ENCODE measurements at regions not wholly inside any gene's neighbourhood (a gene's known extent, or its start where the extent isn't known, plus 50 kb on each side); places are given as distances from the start of the nearest gene placed in this dataset.
A peak's percentile ranks its signal among the peaks of the same experiment; 100 is the strongest.
"Not testable (repeated sequence)": the region's sequence is repeated elsewhere in the genome, so short reads cannot be mapped to it uniquely, and the experiment has no call there.

DNA sequence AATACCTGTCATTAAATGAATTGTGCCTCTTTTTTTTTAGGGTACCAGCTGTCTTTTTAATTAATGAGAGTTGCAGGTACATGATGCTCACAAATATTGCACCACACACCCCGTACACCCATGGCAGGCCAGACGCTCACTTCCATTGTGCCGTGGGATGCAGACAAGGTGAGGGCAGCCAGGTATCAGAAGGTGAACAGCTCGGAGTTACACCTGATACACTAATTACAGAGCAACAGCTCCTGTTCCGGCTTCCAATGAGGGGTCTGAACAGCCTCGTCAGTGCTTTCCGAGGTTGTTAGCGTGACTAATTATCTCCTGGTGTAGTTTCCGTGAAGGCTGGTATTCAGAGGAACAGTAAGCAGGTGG lies 442.8 kb downstream of the ZNF516 start:
- intact Hi-C loops (cut with micrococcal nuclease), result no loop called here
- DNase-seq, result no peak
- H3K27me3 Mint-ChIP-seq, result no peaks in the 10 kb centered on the region
- H3K27ac Mint-ChIP-seq, result no peak overlapping the region
- no peak overlapping the region for H3K4me3 Mint-ChIP-seq
- no peaks in the 10 kb centered on the region for H3K36me3 Mint-ChIP-seq (ENCODE audit: low read depth)
- no peaks in the 10 kb centered on the region for H3K9me3 Mint-ChIP-seq
- H3K4me1 Mint-ChIP-seq, result no peaks in the 10 kb centered on the region

DNA sequence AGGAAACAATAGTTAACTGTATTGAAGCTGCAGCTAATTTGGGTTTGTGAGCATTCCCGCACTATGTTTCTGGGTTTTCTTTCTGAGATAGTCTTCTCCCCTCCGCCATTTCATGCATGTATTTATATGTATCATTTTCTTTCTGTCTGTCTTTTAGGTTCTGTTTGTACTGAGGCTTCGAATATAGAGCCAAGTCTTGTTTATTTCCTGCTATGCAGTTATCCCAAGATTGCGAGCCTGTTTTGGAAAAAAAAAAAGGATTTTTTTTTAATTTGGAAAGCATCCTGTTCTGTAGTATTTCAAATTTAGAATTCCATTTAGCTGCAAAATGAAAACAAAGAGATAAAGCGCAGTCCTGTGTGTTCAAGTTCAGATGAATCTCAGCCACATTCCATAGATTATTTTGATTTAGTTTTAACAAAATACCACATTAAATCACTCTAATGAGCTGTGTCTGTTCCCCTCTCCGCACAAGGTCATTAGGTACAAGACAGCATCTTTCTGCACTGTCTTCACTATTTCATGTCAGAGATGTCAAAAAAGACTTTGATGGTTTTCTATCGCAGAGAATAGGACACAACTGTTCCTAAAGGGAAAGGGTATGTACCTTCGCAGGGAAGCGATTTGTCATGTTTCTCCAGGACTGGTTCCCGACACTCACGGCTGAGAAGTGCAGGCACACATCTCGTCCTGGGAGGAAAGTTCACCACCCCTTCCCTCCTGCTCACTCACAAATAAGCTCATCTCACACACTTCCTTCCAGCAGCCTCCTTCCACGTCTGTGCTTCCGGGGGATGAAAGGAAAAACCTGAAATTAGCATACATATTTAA lies 443.4 kb downstream of the ZNF516 start:
- Mint-ChIP-seq H3K27ac (no peak overlapping the region), H3K27me3 (no peaks in the 10 kb centered on the region), H3K36me3 (ENCODE audit: low read depth) (no peaks in the 10 kb centered on the region), H3K4me1 (no peaks in the 10 kb centered on the region), H3K4me3 (no peak overlapping the region), H3K9me3 (no peaks in the 10 kb centered on the region)
- DNase-seq, result no peak
- intact Hi-C loops (cut with micrococcal nuclease), result no loop called here

DNA sequence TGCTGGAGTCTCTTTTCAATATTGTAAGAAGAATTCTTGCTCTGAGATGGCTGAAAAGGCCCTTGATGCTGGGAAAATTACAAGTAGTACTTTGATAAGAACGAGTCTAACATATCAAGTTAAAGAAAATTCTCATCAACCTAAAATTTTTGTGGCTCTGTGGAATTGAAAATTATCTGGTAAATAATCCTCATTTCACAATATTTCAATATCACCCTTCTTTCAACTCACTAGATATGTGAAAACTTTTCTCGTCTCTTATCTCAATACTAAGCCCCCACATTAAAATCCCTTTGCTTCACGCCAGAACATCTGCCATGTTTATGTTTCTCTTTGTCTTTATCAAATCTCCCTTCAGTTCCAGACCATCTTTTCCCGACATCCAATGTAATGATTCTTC lies 448.8 kb downstream of the ZNF516 start:
- Mint-ChIP-seq H3K4me3 (no peak overlapping the region), H3K36me3 (ENCODE audit: low read depth) (no peaks in the 10 kb centered on the region), H3K27ac (no peak overlapping the region)

DNA sequence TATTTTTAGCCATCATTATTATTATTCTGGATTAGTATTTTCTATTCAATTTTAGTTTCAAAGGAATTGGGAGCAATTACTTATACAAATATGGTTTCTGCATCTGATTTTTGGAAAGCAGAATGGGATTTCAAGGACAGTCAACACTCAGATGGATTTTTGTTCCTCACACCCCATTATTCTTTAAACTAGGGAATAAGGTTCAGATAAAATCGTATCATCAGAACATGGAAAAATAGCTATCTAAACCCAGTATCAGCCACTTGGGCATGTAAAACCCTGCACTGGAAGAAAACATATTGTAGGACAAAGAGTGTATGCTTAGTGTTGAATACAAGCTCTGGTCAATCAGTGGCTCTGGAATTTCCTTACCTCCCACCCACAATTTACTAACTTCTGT lies 452.5 kb downstream of the ZNF516 start:
- intact Hi-C loops (cut with micrococcal nuclease), result no loop called here
- H3K27ac Mint-ChIP-seq, result no peak overlapping the region
- no peaks in the 10 kb centered on the region for H3K4me1 Mint-ChIP-seq
- peaks cover 1% of the 10 kb centered on the region for H3K27me3 Mint-ChIP-seq
- H3K36me3 Mint-ChIP-seq (ENCODE audit: low read depth), result no peaks in the 10 kb centered on the region
- H3K9me3 Mint-ChIP-seq, result no peaks in the 10 kb centered on the region
- no peak overlapping the region for H3K4me3 Mint-ChIP-seq
- DNase-seq, result no peak

More for the DNA sequence above, 448.8 kb downstream of the ZNF516 start:
- Mint-ChIP-seq H3K4me1 (no peaks in the 10 kb centered on the region), H3K9me3 (no peaks in the 10 kb centered on the region), H3K27me3 (no peaks in the 10 kb centered on the region)
- intact Hi-C loops (cut with micrococcal nuclease), result no loop called here
- DNase-seq, result no peak

DNA sequence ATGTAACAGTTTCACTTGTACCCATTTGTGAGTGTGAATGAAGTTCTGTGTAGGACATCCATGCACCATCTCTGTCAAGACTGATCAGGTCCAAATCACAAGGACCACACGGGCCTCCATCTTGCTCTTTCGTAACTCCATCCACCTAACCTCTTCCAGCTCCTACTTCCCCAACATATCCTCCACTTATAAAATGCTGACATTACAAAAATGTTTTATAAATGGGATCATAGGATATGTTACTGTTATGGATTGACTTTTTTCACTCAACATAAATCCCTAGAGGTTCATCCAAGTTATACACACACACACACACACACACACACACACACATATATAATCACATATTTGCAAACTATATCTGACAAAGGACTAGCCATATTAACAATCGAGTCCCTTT lies 476.8 kb downstream of the ZNF516 start:
- Mint-ChIP-seq H3K36me3 (ENCODE audit: low read depth) (no peaks in the 10 kb centered on the region), H3K4me3 (no peak overlapping the region), H3K9me3 (no peaks in the 10 kb centered on the region), H3K4me1 (no peaks in the 10 kb centered on the region), H3K27me3 (no peaks in the 10 kb centered on the region), H3K27ac (no peak overlapping the region)
- intact Hi-C loops (cut with micrococcal nuclease), result no loop called here
- no peak for DNase-seq

DNA sequence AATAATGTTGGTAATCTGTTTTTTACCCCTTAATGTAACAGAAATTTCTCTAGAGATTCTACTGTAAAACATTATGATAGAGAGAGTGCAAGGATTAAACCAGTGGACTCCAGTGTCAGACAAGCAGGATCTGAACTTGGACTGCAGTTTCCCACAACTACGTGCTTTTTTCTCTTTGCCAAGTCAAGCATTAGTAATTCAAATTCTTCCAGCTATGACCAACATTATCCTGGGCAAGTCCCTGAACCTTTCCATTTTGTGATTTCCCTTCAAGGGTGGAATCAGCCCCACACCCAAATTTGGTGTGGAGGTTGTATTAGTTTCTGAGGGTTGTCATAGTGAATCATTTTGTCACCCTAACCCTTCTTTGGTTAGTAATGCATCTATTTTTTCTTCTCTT lies 482.0 kb downstream of the ZNF516 start:
- Mint-ChIP-seq H3K27ac (no peak overlapping the region), H3K4me1 (no peaks in the 10 kb centered on the region), H3K4me3 (no peak overlapping the region), H3K9me3 (no peaks in the 10 kb centered on the region), H3K27me3 (no peaks in the 10 kb centered on the region), H3K36me3 (ENCODE audit: low read depth) (no peaks in the 10 kb centered on the region)
- intact Hi-C loops (cut with micrococcal nuclease), result no loop called here
- no peak for DNase-seq

DNA sequence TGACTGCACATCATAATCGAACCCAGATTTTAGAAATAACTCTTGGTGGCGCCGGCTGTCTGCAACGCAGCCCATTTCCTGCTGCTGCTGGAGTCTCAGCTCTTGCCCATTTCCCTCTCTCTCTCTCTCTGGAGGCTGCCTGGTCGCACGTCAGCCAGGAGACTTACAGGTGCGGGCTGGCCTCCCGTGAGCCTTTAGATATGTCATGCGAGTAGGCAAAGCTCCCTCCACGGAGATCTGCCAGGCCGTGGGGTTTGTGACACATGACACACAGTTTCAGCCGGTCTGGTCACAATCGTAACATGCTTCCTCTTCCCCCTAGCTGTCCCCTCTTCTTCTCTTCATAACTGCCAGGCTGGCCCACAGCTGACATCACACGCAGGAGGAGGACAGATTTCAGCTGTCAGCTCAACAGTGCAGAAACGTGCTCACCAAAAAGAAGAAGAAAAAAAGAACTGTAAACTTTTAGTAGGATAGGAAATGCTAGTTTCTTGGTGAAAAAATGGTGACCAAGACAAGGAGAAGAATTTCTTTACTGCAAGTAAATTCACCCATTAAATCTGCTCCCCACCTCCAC lies 489.3 kb downstream of the ZNF516 start:
- H3K27ac Mint-ChIP-seq, result no peak overlapping the region
- H3K4me1 Mint-ChIP-seq, result no peaks in the 10 kb centered on the region
- H3K27me3 Mint-ChIP-seq, result no peaks in the 10 kb centered on the region
- H3K9me3 Mint-ChIP-seq, result no peaks in the 10 kb centered on the region
- intact Hi-C loops (cut with micrococcal nuclease), result no loop called here
- DNase-seq, result no peak
- no peak overlapping the region for H3K4me3 Mint-ChIP-seq
- no peaks in the 10 kb centered on the region for H3K36me3 Mint-ChIP-seq (ENCODE audit: low read depth)

DNA sequence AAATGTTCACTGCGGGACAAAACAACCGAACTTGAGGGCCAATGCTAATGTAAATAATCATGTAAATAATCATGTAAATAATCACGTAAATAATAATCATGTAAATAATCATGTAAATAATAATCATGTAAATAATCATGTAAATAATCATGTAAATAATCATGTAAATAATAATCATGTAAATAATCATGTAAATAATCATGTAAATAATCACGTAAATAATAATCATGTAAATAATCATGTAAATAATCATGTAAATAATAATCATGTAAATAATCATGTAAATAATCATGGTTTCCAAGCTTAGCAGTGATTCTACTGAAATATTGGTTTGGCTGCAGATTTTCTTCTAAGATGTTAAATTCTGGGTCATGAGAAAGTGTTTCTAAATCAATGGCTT lies 507.1 kb downstream of the ZNF516 start:
- H3K9me3 Mint-ChIP-seq; DNase-seq; intact Hi-C loops (cut with micrococcal nuclease); H3K4me1 Mint-ChIP-seq; H3K36me3 Mint-ChIP-seq (ENCODE audit: low read depth); H3K27me3 Mint-ChIP-seq; H3K4me3 Mint-ChIP-seq; H3K27ac Mint-ChIP-seq: not testable (repeated sequence)

GRCh38 chr18:75984853-75985252 lies 510.2 kb downstream of the ZNF516 start:
- no peaks in the 10 kb centered on the region for H3K4me1 Mint-ChIP-seq
- DNase-seq, result peak; percentile 8
- no peak overlapping the region for H3K27ac Mint-ChIP-seq
- H3K27me3 Mint-ChIP-seq, result no peaks in the 10 kb centered on the region
- no peaks in the 10 kb centered on the region for H3K9me3 Mint-ChIP-seq
- intact Hi-C loops (cut with micrococcal nuclease), result no loop called here
- H3K36me3 Mint-ChIP-seq (ENCODE audit: low read depth), result no peaks in the 10 kb centered on the region
- no peak overlapping the region for H3K4me3 Mint-ChIP-seq

DNA sequence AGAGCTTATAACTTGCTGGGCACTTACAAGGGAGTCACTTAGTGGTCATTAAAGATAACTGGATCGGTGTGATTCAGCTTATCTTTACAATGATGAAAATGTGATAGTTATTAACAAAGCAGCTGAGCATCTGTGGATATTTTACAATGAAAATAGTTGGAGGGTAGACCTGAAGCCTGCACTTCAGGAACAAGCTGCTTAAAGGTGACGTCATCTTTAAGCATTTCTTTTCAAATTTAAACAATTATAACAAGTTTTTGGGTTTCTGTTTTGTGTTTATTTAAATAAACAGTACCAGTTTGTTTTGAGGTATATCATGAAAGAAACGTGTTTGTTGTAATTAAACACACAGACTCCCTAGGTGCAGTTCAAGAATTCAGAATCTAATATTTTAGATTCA lies 513.9 kb downstream of the ZNF516 start:
- H3K36me3 Mint-ChIP-seq (ENCODE audit: low read depth), result no peaks in the 10 kb centered on the region
- no peak overlapping the region for H3K27ac Mint-ChIP-seq

GRCh38 chr18:75977081-75977480 lies 518.0 kb downstream of the ZNF516 start:
- intact Hi-C loops (cut with micrococcal nuclease), result no loop called here
- no peak overlapping the region for H3K27ac Mint-ChIP-seq
- DNase-seq, result no peak
- H3K27me3 Mint-ChIP-seq, result no peaks in the 10 kb centered on the region
- H3K36me3 Mint-ChIP-seq (ENCODE audit: low read depth), result no peaks in the 10 kb centered on the region
- H3K4me1 Mint-ChIP-seq, result no peaks in the 10 kb centered on the region
- no peak overlapping the region for H3K4me3 Mint-ChIP-seq
- H3K9me3 Mint-ChIP-seq, result no peaks in the 10 kb centered on the region

More for the DNA sequence above, 513.9 kb downstream of the ZNF516 start:
- no peak for DNase-seq
- Mint-ChIP-seq H3K27me3 (no peaks in the 10 kb centered on the region), H3K9me3 (no peaks in the 10 kb centered on the region), H3K4me3 (no peak overlapping the region), H3K4me1 (no peaks in the 10 kb centered on the region)
- intact Hi-C loops (cut with micrococcal nuclease), result no loop called here

- Mint-ChIP-seq H3K36me3 (ENCODE audit: low read depth) (no peaks in the 10 kb centered on the region), H3K27ac (no peak overlapping the region), H3K4me1 (no peaks in the 10 kb centered on the region), H3K9me3 (no peaks in the 10 kb centered on the region), H3K4me3 (no peak overlapping the region), H3K27me3 (no peaks in the 10 kb centered on the region)
- no peak for DNase-seq
- intact Hi-C loops (cut with micrococcal nuclease), result no loop called here
These were observed 524.8 kb downstream of the ZNF516 start for GRCh38 chr18:75970212-75970611.

DNA sequence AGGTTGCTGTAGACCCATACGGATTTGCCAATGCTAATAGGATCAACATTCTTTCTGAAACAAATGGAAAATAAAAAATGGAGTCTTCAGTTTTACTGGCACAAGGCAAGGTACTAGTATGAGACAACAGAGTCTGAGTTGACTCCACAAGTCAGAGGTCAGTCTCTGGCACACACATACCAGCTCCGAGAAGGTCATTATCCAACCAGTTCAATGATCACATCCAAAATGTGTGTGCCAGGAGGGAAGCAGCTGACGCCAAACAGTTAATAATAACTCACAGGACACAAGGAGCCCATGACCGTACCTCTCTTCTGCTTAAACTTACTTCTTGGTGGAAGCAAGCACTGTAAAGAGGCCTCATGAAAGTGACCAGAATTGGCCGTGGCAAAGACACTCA lies 528.6 kb downstream of the ZNF516 start:
- no peaks in the 10 kb centered on the region for H3K9me3 Mint-ChIP-seq
- H3K36me3 Mint-ChIP-seq (ENCODE audit: low read depth), result no peaks in the 10 kb centered on the region
- H3K4me1 Mint-ChIP-seq, result no peaks in the 10 kb centered on the region
- intact Hi-C loops (cut with micrococcal nuclease), result no loop called here
- no peak for DNase-seq
- H3K27ac Mint-ChIP-seq, result no peak overlapping the region
- H3K4me3 Mint-ChIP-seq, result no peak overlapping the region
- no peaks in the 10 kb centered on the region for H3K27me3 Mint-ChIP-seq

DNA sequence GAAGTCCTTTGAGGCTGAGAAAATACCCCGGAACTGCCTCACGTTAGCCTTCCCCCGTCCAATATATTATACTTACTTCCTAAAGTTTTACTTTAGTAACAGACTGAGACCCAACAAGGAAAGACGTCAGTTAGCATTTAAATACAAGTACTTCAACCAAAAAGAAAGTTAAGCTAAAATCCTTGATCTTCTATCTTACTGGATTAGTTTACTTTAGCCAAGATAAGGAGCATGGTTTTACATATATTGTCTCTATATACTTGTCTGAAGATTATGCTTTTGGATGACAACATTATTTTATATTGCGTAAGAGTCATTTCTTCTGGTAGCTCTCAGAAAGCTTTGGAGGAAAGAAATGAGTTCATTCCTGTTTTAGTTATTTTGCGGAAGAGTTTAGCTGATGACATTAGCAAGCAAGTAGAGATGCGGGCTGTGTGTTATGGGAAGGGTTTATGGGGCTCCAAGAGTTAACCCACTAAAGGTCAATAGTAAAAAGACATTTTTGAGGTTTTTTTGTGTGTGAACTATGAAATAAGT lies 532.9 kb downstream of the ZNF516 start:
- H3K9me3 Mint-ChIP-seq, result no peaks in the 10 kb centered on the region
- intact Hi-C loops (cut with micrococcal nuclease), result no loop called here
- H3K27ac Mint-ChIP-seq, result no peak overlapping the region
- no peaks in the 10 kb centered on the region for H3K4me1 Mint-ChIP-seq
- H3K4me3 Mint-ChIP-seq, result no peak overlapping the region
- H3K27me3 Mint-ChIP-seq, result no peaks in the 10 kb centered on the region
- no peak for DNase-seq
- no peaks in the 10 kb centered on the region for H3K36me3 Mint-ChIP-seq (ENCODE audit: low read depth)

DNA sequence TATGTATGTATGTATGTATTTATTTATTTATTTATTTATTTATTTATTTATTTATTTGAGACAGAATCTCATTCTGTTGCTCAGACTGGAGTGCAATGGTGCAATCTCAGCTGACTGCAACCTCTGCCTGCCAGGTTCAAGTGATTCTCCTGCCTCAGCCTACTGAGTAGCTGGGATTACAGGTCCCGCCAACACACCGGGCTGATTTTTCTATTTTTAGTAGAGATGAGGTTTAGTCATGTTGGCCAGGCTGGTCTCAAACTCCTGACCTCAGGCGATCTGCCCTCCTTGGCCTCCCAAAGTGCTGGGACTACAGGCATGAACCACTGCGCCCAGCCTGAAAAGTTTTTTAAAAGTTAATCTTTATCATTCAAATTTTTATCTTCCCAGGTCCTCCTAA lies 532.9 kb upstream of the SMIM21 start:
- H3K36me3 Mint-ChIP-seq (ENCODE audit: low read depth); H3K27me3 Mint-ChIP-seq; H3K4me1 Mint-ChIP-seq; DNase-seq; H3K9me3 Mint-ChIP-seq; intact Hi-C loops (cut with micrococcal nuclease); H3K4me3 Mint-ChIP-seq; H3K27ac Mint-ChIP-seq: not testable (repeated sequence)
